Activated T-cell treated with anti-CD3 and anti-CD28 coated beads, Interleukin-2, amount 50 U/mL, for 24 hours (primary cell): ENCODE measurements at regions not wholly inside any gene's neighbourhood (a gene's known extent, or its start where the extent isn't known, plus 50 kb on each side); places are given as distances from the start of the nearest gene placed in this dataset.

Experiments used
- DNase-seq: peaks from one replicate; pipeline ENCODE4 v3.0.0-alpha.2; 2020
- H3K27ac Mint-ChIP-seq: 2 replicates; pipeline ENCODE4 v1.8.0; 2020; ENCODE audit warnings: mild to moderate bottlenecking, mixed read lengths
- H3K27me3 Mint-ChIP-seq: 2 replicates; pipeline ENCODE4 v1.8.0; 2020; ENCODE audit warnings: mixed read lengths
- H3K36me3 Mint-ChIP-seq: 2 replicates; pipeline ENCODE4 v1.8.0; 2020; ENCODE audit warnings: low read depth, mixed read lengths
- H3K4me1 Mint-ChIP-seq: 2 replicates; pipeline ENCODE4 v1.8.0; 2020; ENCODE audit warnings: low read depth, mixed read lengths
- H3K4me3 Mint-ChIP-seq: 2 replicates; pipeline ENCODE4 v1.8.0; 2020; ENCODE audit warnings: mild to moderate bottlenecking, moderate library complexity, mixed read lengths
- H3K9me3 Mint-ChIP-seq: 2 replicates; pipeline ENCODE4 v1.8.0; 2020; ENCODE audit warnings: mixed read lengths

- DNase-seq, result no peak
- no peak overlapping the region for H3K27ac Mint-ChIP-seq
- peaks cover 5% of the 10 kb centered on the region for H3K4me1 Mint-ChIP-seq
- H3K27me3 Mint-ChIP-seq, result peaks cover 2% of the 10 kb centered on the region
- no peaks in the 10 kb centered on the region for H3K9me3 Mint-ChIP-seq
- no peaks in the 10 kb centered on the region for H3K36me3 Mint-ChIP-seq
- H3K4me3 Mint-ChIP-seq, result no peak overlapping the region
These were observed 76.2 kb upstream of the POU3F3 start for GRCh38 chr2:104777721-104778120.

DNA sequence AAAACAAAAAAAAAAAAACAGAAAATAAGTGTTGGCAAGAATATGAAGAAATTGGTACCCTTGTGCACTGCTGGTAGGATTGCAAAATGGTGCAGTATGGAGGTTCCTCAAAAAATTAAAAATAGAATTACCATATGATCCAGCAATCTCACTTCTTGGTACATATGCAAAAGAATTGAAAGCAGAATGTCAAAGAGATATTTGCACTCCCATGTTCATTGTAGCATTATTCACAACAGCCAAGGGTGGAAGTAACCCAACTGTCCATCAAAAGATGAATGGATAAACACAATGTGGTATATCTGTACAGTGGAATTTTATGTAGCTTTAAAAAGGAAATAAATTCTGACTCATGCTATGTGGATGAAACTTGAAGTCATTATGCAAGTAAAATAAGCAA lies 72.8 kb upstream of the POU3F3 start:
- H3K27me3 Mint-ChIP-seq, result no peaks in the 10 kb centered on the region
- DNase-seq, result no peak

GRCh38 chr2:104784264-104784663 lies 69.7 kb upstream of the POU3F3 start:
- H3K36me3 Mint-ChIP-seq, result no peaks in the 10 kb centered on the region
- no peaks in the 10 kb centered on the region for H3K9me3 Mint-ChIP-seq
- H3K27ac Mint-ChIP-seq, result no peak overlapping the region
- H3K4me1 Mint-ChIP-seq, result peaks cover 5% of the 10 kb centered on the region
- H3K4me3 Mint-ChIP-seq, result no peak overlapping the region
- DNase-seq, result no peak
- peaks cover 2% of the 10 kb centered on the region for H3K27me3 Mint-ChIP-seq

More for the DNA sequence above, 72.8 kb upstream of the POU3F3 start:
- Mint-ChIP-seq H3K36me3 (no peaks in the 10 kb centered on the region), H3K4me1 (peaks cover 5% of the 10 kb centered on the region), H3K4me3 (no peak overlapping the region), H3K9me3 (no peaks in the 10 kb centered on the region), H3K27ac (no peak overlapping the region)

GRCh38 chr2:104786204-104786603 lies 67.7 kb upstream of the POU3F3 start:
- Mint-ChIP-seq H3K27ac (no peak overlapping the region), H3K9me3 (no peaks in the 10 kb centered on the region), H3K4me3 (no peak overlapping the region), H3K27me3 (peaks cover 2% of the 10 kb centered on the region), H3K4me1 (peaks cover 2% of the 10 kb centered on the region), H3K36me3 (no peaks in the 10 kb centered on the region)
- no peak for DNase-seq

DNA sequence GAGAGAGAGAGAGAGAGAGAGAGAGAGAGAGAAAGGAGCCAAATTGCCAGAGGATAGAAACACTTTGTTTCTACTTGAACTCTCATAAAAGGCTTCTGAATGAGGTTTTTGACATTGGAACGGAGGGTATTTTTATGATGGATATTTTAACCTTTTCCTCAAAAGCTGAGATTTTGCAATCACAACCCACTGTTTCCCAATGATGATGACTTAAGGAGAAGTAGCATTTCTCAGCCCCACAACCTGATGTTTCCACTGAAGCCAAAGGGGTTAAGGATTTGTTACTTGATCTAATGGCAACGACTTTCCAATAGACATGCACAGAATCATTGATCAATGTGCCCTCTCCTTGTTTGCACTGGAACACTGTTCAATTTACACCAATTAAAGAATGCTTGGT lies 67.1 kb upstream of the POU3F3 start:
- H3K4me1 Mint-ChIP-seq, result no peaks in the 10 kb centered on the region
- peaks cover 2% of the 10 kb centered on the region for H3K27me3 Mint-ChIP-seq
- no peak for DNase-seq
- H3K27ac Mint-ChIP-seq, result no peak overlapping the region
- H3K9me3 Mint-ChIP-seq, result no peaks in the 10 kb centered on the region
- H3K36me3 Mint-ChIP-seq, result no peaks in the 10 kb centered on the region
- no peak overlapping the region for H3K4me3 Mint-ChIP-seq

DNA sequence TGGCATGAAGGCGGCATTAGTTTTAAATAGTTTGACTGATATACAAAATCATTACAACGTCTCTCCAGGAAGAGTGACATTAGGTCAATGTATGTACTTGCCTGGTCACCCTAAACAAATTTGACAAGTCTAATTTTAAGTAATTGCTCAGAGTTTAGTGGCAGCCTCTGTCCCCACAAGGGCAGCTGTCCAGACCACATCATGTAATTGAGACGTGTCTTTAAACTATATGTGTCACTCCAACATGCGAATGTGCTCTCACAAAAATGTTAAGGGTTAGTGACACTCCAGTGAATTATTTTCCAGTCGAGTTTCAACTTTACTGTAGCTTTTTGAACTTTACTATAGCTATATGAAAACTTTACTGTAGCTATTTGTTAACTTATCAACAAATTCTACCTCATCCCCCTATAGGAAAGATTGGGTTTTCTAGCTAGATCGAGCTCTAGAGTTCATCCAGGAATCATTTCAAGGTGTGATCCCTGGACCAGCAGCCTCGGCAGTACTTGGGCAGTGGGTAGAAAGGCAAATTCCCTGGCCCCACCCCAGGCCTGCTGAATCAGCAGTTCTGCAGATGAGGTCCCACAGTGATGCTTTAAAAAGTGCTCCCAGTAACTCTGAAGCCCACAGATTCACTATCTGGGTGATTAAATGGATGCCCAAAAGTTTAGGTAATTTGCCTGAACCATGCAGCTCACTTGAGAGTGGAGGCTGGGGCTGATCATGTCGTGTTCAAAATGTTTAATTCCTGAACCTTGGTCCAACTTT lies 66.4 kb upstream of the POU3F3 start:
- peaks cover 2% of the 10 kb centered on the region for H3K27me3 Mint-ChIP-seq
- H3K4me1 Mint-ChIP-seq, result no peaks in the 10 kb centered on the region
- no peak overlapping the region for H3K27ac Mint-ChIP-seq
- no peaks in the 10 kb centered on the region for H3K36me3 Mint-ChIP-seq
- H3K9me3 Mint-ChIP-seq, result no peaks in the 10 kb centered on the region
- no peak overlapping the region for H3K4me3 Mint-ChIP-seq
- DNase-seq, result no peak

- Mint-ChIP-seq H3K36me3 (no peaks in the 10 kb centered on the region), H3K27me3 (peaks cover 2% of the 10 kb centered on the region), H3K4me1 (no peaks in the 10 kb centered on the region), H3K27ac (no peak overlapping the region), H3K4me3 (no peak overlapping the region), H3K9me3 (no peaks in the 10 kb centered on the region)
- no peak for DNase-seq
These were observed 65.0 kb upstream of the POU3F3 start for GRCh38 chr2:104788742-104789455.

DNA sequence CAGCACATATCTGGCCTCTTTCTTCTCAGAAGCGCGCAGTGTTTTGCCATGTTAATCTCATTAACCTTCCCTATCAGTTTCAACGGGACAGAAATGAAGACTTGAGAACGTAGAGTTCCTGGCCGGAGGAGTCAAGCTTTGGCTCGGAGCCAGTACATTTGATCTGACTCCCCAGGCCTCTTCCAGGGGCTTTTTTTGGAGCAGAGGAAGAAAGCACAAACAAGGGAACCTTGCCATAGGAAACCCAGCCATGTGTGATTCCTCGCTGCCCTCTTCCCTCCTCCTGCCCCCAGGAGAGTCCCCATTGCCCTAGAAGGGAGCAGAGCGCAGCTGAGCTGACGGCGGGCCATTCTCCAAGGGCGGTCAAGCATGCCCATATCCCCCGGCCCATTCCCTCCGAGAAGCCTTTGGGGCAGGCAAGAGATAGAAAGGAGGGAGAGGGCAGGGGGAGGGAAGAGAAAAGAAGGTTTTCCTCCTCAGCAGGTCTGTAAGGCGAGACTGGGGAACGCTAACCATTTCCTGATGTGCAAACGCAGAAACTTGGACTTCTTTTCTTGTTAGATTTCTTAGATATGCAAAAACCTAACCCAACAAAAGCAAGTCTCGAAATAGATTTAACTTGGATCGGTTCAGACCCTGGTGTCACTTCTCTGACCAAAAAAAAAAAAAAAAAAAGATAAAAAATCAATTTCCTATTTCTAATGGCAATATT lies 63.7 kb upstream of the POU3F3 start:
- H3K4me3 Mint-ChIP-seq, result no peak overlapping the region
- no peaks in the 10 kb centered on the region for H3K9me3 Mint-ChIP-seq
- H3K4me1 Mint-ChIP-seq, result no peaks in the 10 kb centered on the region
- no peaks in the 10 kb centered on the region for H3K36me3 Mint-ChIP-seq
- H3K27ac Mint-ChIP-seq, result no peak overlapping the region
- peaks cover 2% of the 10 kb centered on the region for H3K27me3 Mint-ChIP-seq
- no peak for DNase-seq

DNA sequence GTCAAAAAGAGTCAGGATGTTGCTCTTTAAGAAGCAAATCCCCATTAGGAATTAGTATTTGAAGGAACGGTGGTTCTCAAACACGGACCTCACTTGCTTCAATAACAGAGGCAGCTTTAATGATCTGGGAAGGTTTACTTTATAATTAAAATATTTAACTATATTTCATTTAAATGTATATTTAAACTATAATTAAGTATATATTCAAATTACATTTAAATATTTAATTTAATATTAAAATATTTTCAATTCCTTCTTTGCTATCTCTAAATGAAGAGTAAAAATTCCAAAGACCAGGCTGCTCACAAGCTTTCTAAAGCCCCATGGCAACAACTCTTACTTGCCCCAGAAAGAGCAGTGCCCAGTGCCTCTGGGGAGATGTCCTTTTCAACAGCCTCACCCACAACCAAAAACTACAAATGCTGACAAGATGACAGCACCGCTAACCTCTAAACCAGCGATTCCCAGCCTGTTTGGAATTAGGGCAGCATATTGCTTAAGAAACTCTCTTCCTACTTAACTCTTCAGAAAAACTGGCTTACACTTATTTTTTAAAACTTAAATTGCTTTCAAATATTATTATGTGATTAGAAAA lies 62.9 kb upstream of the POU3F3 start:
- Mint-ChIP-seq H3K9me3 (no peaks in the 10 kb centered on the region), H3K4me3 (no peak overlapping the region), H3K36me3 (no peaks in the 10 kb centered on the region), H3K4me1 (no peaks in the 10 kb centered on the region), H3K27ac (no peak overlapping the region), H3K27me3 (peaks cover 2% of the 10 kb centered on the region)
- no peak for DNase-seq

DNA sequence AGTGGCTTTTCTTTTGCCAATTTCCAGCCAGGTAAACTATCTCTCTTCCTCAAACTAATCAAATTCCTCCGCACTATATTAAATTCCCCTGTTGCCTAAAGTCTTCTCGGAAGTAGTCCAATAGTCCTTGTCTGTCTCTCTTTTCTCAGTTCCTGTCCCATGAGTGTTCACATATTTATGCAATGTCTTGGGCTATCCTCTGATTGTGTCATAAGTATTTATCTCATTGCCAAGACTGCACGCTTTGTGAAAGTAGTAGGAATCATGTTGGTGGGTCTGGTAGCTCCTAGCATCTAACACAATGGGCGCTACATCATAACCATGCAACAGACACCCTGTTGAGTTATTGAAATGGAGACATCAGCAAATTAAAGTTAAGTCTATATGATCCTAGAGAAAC lies 59.9 kb upstream of the POU3F3 start:
- Mint-ChIP-seq H3K27ac (no peak overlapping the region), H3K9me3 (no peaks in the 10 kb centered on the region), H3K4me3 (no peak overlapping the region), H3K36me3 (no peaks in the 10 kb centered on the region), H3K4me1 (no peaks in the 10 kb centered on the region), H3K27me3 (no peaks in the 10 kb centered on the region)
- no peak for DNase-seq

DNA sequence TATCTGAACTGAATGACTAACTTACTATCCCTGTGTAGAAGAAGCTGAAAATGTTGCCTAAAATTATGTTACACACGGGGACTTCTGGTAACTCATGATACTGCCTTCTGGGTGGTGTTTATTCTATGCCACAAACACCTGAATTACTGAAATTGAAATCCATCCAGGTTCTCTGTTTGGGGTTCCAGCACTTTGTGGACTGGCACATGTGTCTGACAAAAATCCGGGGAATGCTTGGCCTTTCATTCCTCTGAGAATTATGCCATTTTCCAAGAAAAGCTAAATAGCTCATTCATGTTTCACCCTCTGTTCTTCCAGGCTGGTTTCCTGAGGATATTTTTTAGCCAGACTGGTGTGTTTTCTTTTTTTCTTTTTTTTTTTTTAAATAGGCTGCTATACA lies 59.5 kb upstream of the POU3F3 start:
- no peak overlapping the region for H3K4me3 Mint-ChIP-seq
- no peaks in the 10 kb centered on the region for H3K27me3 Mint-ChIP-seq
- no peak overlapping the region for H3K27ac Mint-ChIP-seq
- H3K36me3 Mint-ChIP-seq, result no peaks in the 10 kb centered on the region
- DNase-seq, result no peak
- no peaks in the 10 kb centered on the region for H3K4me1 Mint-ChIP-seq
- H3K9me3 Mint-ChIP-seq, result no peaks in the 10 kb centered on the region
